Lower leg skin (tissue), 4 donors: ENCODE measurements at regions not wholly inside any gene's neighbourhood (a gene's known extent, or its start where the extent isn't known, plus 50 kb on each side); places are given as distances from the start of the nearest gene placed in this dataset.

Source experiments
- DNase-seq, 2 donors: peaks; one replicate each; pipeline ENCODE4 v3.0.0-alpha.2; 2019; ENCODE audit warnings: low spot score in 2 of 2
- H3K4me3 ChIP-seq: fragments of 200-600 bp; sonication (generic); 2 replicates; pipeline ENCODE4 v1.5.1; 2017; ENCODE audit warnings: mild to moderate bottlenecking, low read depth; ENCODE audit not compliant: poor library complexity, severe bottlenecking
- CTCF ChIP-seq, 3 donors: fragments of 450-650 bp; IDR thresholded peaks; one replicate each; pipeline ENCODE4 v1.5.1; 2016; ENCODE audit warnings: antibody characterized with exemption in 3 of 3, mild to moderate bottlenecking in 3 of 3, moderate library complexity in 2 of 3
- POLR2A ChIP-seq, 2 donors: fragments of 450-650 bp; IDR thresholded peaks; one replicate each; pipeline ENCODE4 v1.6.1; 2016 to 2017; ENCODE audit warnings: antibody characterized with exemption in 2 of 2, mild to moderate bottlenecking in 1 of 2, moderate library complexity in 1 of 2
- WGBS, 2 donors: methylation state at CpG; one replicate each; pipeline ENCODE4 v1.1.5; 2018; 5-methylcytosine and 5-hydroxymethylcytosine counted together
- intact Hi-C: fragments of 100-400 bp; cut with DNase I; formaldehyde crosslinking; loops from one replicate; pipeline ENCODE4 v1.15.0; 2023; ENCODE audit warnings: low total_unique reads

- TF ChIP-seq POLR2A (IDR thresholded peaks at IDR 0.05) (no peak), CTCF (IDR thresholded peaks at IDR 0.05) (no peak)
- 93 to 94% methylated on average over 4 of the region's 4 CpGs for WGBS, 2 donors
- intact Hi-C loops, result no loop called here
- DNase-seq, result no peak
- no peak overlapping the region for H3K4me3 ChIP-seq
Measured at GRCh38 chr6:20031342-20031741, 180.9 kb downstream of the MBOAT1 start.

GRCh38 chr6:20033697-20034407, 178.4 kb downstream of the MBOAT1 start:
- DNase-seq, result no peak
- WGBS, 2 donors, result 85 to 88% methylated on average over 8 of the region's 8 CpGs
- TF ChIP-seq POLR2A (IDR thresholded peaks at IDR 0.05), result no peak
- no peak for TF ChIP-seq CTCF (IDR thresholded peaks at IDR 0.05)
- H3K4me3 ChIP-seq, result no peak overlapping the region
- intact Hi-C loops, result no loop called here

GRCh38 chr6:20034408-20034769, 177.9 kb downstream of the MBOAT1 start:
- WGBS, 2 donors, result 72 to 78% methylated on average over 5 of the region's 5 CpGs
- intact Hi-C loops, result no loop called here
- H3K4me3 ChIP-seq, result no peak overlapping the region
- no peak for DNase-seq
- no peak for TF ChIP-seq CTCF (IDR thresholded peaks at IDR 0.05)
- no peak for TF ChIP-seq POLR2A (IDR thresholded peaks at IDR 0.05)

- DNase-seq, result no peak
- intact Hi-C loops, result no loop called here
- no peak overlapping the region for H3K4me3 ChIP-seq
- 85 to 87% methylated on average over 7 of the region's 7 CpGs for WGBS, 2 donors
- TF ChIP-seq CTCF (IDR thresholded peaks at IDR 0.05), result no peak
- no peak for TF ChIP-seq POLR2A (IDR thresholded peaks at IDR 0.05)
Measured at GRCh38 chr6:20036141-20036677, 176.1 kb downstream of the MBOAT1 start.

- WGBS, 2 donors, result 56 to 57% methylated on average over 7 of the region's 7 CpGs
- DNase-seq, result no peak
- no peak for TF ChIP-seq CTCF (IDR thresholded peaks at IDR 0.05)
- no peak for TF ChIP-seq POLR2A (IDR thresholded peaks at IDR 0.05)
- no peak overlapping the region for H3K4me3 ChIP-seq
- intact Hi-C loops, result no loop called here
Measured at GRCh38 chr6:20038410-20039204, 173.7 kb downstream of the MBOAT1 start.
